ENCODE measurements at regions not wholly inside any gene's neighbourhood (a gene's known extent, or its start where the extent isn't known, plus 50 kb on each side); places are given as distances from the start of the nearest gene placed in this dataset.

GRCh38 chr2:239500574-239501550 lies 100.0 kb upstream of the HDAC4 start:
- DNase-seq (ENCODE audit: low read depth), result no peak

GRCh38 chr2:239499726-239500573 lies 99.1 kb upstream of the HDAC4 start:
- DNase-seq (ENCODE audit: low read depth), result no peak

GRCh38 chr2:239498981-239499634 lies 98.3 kb upstream of the HDAC4 start:
- DNase-seq (ENCODE audit: low read depth), result no peak

- no peak for DNase-seq (ENCODE audit: low read depth)
Measured at GRCh38 chr2:239498576-239498975, 97.8 kb upstream of the HDAC4 start.

- no peak for DNase-seq (ENCODE audit: low read depth)
Measured at GRCh38 chr2:239496700-239497099, 95.9 kb upstream of the HDAC4 start.

- no peak for DNase-seq (ENCODE audit: low read depth)
Measured at GRCh38 chr2:239495791-239496233, 95.0 kb upstream of the HDAC4 start.

GRCh38 chr2:239495175-239495574 lies 94.4 kb upstream of the HDAC4 start:
- no peak for DNase-seq (ENCODE audit: low read depth)

GRCh38 chr2:239494578-239494977 lies 93.8 kb upstream of the HDAC4 start:
- no peak for DNase-seq (ENCODE audit: low read depth)

GRCh38 chr2:239489481-239489880 lies 88.7 kb upstream of the HDAC4 start:
- DNase-seq (ENCODE audit: low read depth), result no peak

- no peak for DNase-seq (ENCODE audit: low read depth)
Measured at GRCh38 chr2:239488125-239488524, 87.3 kb upstream of the HDAC4 start.

GRCh38 chr2:239487272-239487671 lies 86.5 kb upstream of the HDAC4 start:
- no peak for DNase-seq (ENCODE audit: low read depth)

- no peak for DNase-seq (ENCODE audit: low read depth)
Measured at GRCh38 chr2:239485622-239486021, 84.8 kb upstream of the HDAC4 start.

GRCh38 chr2:239484571-239485355 lies 83.9 kb upstream of the HDAC4 start:
- DNase-seq (ENCODE audit: low read depth), result no peak

GRCh38 chr2:239482778-239483712 lies 82.2 kb upstream of the HDAC4 start:
- DNase-seq (ENCODE audit: low read depth), result no peak

GRCh38 chr2:239479471-239479870 lies 78.7 kb upstream of the HDAC4 start:
- DNase-seq (ENCODE audit: low read depth), result no peak

- no peak for DNase-seq (ENCODE audit: low read depth)
Measured at GRCh38 chr2:239477591-239477990, 76.8 kb upstream of the HDAC4 start.

- DNase-seq (ENCODE audit: low read depth), result no peak
Measured at GRCh38 chr2:239476757-239477585, 76.2 kb upstream of the HDAC4 start.

GRCh38 chr2:239476029-239476756 lies 75.4 kb upstream of the HDAC4 start:
- DNase-seq (ENCODE audit: low read depth), result no peak
